Choroid plexus epithelial cell (primary cell): ENCODE measurements at regions not wholly inside any gene's neighbourhood (a gene's known extent, or its start where the extent isn't known, plus 50 kb on each side); places are given as distances from the start of the nearest gene placed in this dataset.

ENCODE experiments used
- DNase-seq: peaks from one replicate; pipeline ENCODE4 v3.0.0-alpha.2; 2010; ENCODE audit warnings: low read depth
- H3K4me3 ChIP-seq: 2 replicates; pipeline ENCODE4 v1.5.1; 2011; ENCODE audit warnings: low read depth, mild to moderate bottlenecking, control low read depth, low read length, moderate library complexity
- TF ChIP-seq, protein P1 (sequence below): conservative IDR thresholded peaks from 2 replicates; pipeline ENCODE4 v1.5.1; 2011; ENCODE audit warnings: low read depth, mild to moderate bottlenecking, control low read depth, inconsistent platforms, low read length, moderate library complexity

DNA sequence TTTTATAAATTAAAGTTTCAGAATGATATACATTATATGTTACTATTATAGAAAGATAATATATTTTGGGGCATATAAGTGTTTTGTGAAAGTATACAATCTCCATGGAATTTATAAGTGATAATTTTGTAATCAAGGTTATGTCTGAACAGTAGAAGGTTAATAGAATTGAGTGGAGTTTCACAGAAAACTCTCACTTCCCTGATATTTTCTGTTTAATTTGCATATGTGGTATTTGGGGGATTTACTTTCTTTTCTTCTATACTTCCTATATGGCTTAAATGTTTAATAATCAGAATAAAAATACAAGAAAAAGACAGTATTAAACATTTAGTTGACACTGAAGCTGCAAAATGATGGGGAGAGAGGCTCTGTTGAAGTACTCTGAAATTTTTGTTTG, 848.5 kb downstream of the DACH1 start:
- TF ChIP-seq, protein P1, sequence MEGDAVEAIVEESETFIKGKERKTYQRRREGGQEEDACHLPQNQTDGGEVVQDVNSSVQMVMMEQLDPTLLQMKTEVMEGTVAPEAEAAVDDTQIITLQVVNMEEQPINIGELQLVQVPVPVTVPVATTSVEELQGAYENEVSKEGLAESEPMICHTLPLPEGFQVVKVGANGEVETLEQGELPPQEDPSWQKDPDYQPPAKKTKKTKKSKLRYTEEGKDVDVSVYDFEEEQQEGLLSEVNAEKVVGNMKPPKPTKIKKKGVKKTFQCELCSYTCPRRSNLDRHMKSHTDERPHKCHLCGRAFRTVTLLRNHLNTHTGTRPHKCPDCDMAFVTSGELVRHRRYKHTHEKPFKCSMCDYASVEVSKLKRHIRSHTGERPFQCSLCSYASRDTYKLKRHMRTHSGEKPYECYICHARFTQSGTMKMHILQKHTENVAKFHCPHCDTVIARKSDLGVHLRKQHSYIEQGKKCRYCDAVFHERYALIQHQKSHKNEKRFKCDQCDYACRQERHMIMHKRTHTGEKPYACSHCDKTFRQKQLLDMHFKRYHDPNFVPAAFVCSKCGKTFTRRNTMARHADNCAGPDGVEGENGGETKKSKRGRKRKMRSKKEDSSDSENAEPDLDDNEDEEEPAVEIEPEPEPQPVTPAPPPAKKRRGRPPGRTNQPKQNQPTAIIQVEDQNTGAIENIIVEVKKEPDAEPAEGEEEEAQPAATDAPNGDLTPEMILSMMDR, result no peak
- H3K4me3 ChIP-seq, result no peak overlapping the region
- DNase-seq, result no peak

DNA sequence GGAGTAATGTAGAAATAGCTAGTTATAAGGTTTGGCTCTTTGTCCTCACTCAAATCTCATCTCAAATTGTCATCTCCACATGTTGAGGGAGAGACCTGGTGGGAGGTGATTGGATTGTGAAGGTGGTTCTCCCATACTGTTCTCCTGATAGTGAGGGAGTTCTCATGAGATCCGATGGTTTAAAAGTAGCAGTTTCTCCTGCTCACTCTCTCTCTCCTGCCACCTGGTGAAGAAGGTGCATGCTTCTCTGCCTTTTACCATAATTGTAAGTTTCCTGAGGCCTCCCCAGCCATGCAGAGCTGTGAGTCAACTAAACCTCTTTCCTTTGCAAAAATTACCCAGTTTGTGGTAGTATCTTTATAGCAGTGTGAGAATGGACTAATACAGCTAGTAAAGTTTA, 849.4 kb downstream of the DACH1 start:
- H3K4me3 ChIP-seq, result no peak overlapping the region
- TF ChIP-seq, protein P1, result no peak
- no peak for DNase-seq

DNA sequence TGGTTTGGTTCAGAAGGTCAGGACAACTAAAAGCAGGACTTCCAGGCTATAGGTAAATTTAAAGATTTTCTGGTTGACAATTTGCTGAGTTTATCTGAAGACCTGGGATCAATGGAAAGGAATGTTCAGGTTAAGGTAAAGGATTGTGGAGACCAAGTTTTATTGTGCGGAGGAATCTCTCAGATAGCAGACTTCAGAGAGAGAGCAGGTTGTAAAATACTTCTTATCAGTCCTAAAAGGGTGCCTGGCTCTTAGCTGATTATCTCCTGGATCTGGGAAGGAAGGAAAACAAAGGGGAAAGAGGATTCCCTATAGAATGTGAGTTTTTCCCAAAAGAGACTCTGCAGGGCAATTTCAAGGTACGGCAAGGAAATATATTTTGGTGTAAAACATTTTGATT, 851.5 kb downstream of the DACH1 start:
- DNase-seq, result no peak
- TF ChIP-seq, protein P1, result no peak

DNA sequence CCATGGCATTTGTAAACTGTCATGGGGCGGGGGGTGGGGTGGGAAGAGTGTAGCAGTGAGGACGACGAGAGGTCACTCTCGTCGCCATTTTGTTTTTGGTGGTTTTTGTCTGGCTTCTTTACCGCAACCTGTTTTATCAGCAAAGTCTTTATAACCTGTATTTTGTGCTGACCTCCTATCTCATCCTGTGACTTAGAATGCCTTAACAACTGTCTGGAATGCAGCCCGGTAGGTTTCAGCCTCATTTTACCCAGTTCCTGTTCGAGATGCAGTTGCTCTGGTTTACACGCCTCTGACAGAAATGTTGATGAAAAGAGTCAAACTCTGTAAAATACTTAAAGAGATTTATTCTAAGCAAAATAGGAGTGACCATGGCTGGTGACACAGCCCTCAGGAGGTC, 852.0 kb downstream of the DACH1 start:
- H3K4me3 ChIP-seq, result no peak overlapping the region
- DNase-seq, result no peak

More for the DNA sequence above, 851.5 kb downstream of the DACH1 start:
- H3K4me3 ChIP-seq, result no peak overlapping the region

DNA sequence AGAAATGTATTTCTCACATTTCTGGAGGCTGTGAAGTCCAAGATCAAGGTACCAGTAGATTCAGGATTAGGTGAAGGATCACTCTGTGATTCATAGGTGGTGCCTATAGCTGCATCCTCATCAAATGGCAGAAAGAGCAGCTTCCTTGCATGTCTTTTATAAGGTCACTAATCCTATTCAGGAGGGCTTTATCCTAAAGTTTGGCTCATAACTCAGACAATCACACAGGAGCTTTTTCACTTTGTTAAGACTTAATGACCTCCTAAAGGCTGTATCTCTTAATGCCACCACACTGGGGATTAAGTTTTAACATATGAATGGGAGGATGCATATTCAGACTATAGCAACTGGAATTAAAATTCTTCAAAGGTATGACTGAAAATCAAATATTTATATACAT, 861.1 kb downstream of the DACH1 start:
- TF ChIP-seq, protein P1, result no peak
- DNase-seq, result no peak
- H3K4me3 ChIP-seq, result no peak overlapping the region

More for the DNA sequence above, 852.0 kb downstream of the DACH1 start:
- TF ChIP-seq, protein P1, result no peak

DNA sequence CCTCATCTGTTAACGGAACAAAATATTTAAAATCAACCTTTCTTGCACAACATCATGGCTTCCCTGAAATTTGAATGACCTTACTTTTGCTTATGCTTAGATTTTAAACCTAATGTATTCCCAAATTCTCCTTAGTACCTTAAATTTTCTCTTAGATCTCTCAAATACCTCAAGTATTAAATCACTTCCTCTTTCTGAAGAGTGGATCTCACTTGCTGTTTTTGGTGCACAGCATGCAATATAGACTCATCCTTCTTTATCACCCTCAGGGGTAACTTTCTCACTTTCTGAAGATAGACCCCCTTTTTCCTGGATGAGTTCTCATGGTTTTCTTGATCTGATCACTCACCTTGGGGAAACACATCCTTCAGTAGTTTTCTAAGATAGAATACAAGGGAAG, 871.7 kb downstream of the DACH1 start:
- no peak overlapping the region for H3K4me3 ChIP-seq
- no peak for DNase-seq
- TF ChIP-seq, protein P1, result no peak

DNA sequence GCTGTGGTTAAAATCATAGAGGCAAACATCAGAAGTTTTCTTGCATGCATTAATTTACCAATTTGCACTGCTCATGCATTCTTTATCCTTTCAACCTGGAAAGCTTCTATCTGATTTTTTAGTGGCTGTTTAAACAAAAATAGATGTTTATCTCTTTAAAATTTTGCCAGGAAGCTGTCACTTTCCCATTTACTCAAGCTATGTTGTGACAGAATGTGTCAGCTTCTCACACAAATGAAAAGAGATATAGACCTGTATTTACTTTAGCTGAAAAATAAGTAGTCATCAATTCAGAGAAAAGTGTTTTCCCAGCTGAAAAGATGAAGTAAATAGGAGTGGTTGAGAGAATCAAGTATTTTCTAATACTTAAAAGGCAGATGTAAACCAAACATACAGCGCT, 872.8 kb downstream of the DACH1 start:
- TF ChIP-seq, protein P1, result no peak
- DNase-seq, result no peak

More for the DNA sequence above, 872.8 kb downstream of the DACH1 start:
- no peak overlapping the region for H3K4me3 ChIP-seq
